Activated gamma-delta T cell treated with anti-CD3 and anti-CD28 coated beads, Interleukin-2, amount 50 U/mL, for 16 hours (primary cell): ENCODE measurements at regions not wholly inside any gene's neighbourhood (a gene's known extent, or its start where the extent isn't known, plus 50 kb on each side); places are given as distances from the start of the nearest gene placed in this dataset.

ENCODE experiments used
- DNase-seq: peaks from one replicate; pipeline ENCODE4 v3.0.0-alpha.2; 2020; ENCODE audit warnings: low read depth

GRCh38 chr20:60244373-60245146 is 286.3 kb downstream of the CDH26 start:
- no peak for DNase-seq

- DNase-seq, result no peak
These were observed 288.5 kb downstream of the CDH26 start for GRCh38 chr20:60246751-60247150.

GRCh38 chr20:60249436-60249835 is 291.2 kb downstream of the CDH26 start:
- DNase-seq, result no peak

GRCh38 chr20:60250251-60250650 is 292.0 kb downstream of the CDH26 start:
- no peak for DNase-seq

GRCh38 chr20:60252866-60253265 is 294.6 kb downstream of the CDH26 start:
- no peak for DNase-seq

- DNase-seq, result no peak
These were observed 295.2 kb downstream of the CDH26 start for GRCh38 chr20:60253471-60253870.

- DNase-seq, result no peak
These were observed 296.7 kb downstream of the CDH26 start for GRCh38 chr20:60254901-60255411.

GRCh38 chr20:60255415-60255814 is 297.2 kb downstream of the CDH26 start:
- no peak for DNase-seq

GRCh38 chr20:60255866-60256265 is 297.6 kb downstream of the CDH26 start:
- no peak for DNase-seq

- no peak for DNase-seq
These were observed 298.6 kb downstream of the CDH26 start for GRCh38 chr20:60256811-60257210.

GRCh38 chr20:60257671-60258070 is 299.4 kb downstream of the CDH26 start:
- no peak for DNase-seq

GRCh38 chr20:60258255-60258863 is 300.1 kb downstream of the CDH26 start:
- DNase-seq, result no peak

GRCh38 chr20:60261333-60261732 is 303.1 kb downstream of the CDH26 start:
- no peak for DNase-seq

- peak; percentile 35 for DNase-seq
These were observed 304.9 kb downstream of the CDH26 start for GRCh38 chr20:60262967-60263603.

- DNase-seq, result no peak
These were observed 305.8 kb downstream of the CDH26 start for GRCh38 chr20:60263725-60264709.

- DNase-seq, result no peak
These were observed 308.1 kb downstream of the CDH26 start for GRCh38 chr20:60266177-60266823.

- DNase-seq, result no peak
These were observed 310.3 kb downstream of the CDH26 start for GRCh38 chr20:60268491-60268890.

- no peak for DNase-seq
These were observed 311.4 kb downstream of the CDH26 start for GRCh38 chr20:60269573-60270162.

- no peak for DNase-seq
These were observed 312.1 kb downstream of the CDH26 start for GRCh38 chr20:60270341-60270740.

- no peak for DNase-seq
These were observed 313.4 kb downstream of the CDH26 start for GRCh38 chr20:60271597-60271996.

GRCh38 chr20:60272790-60273189 is 314.6 kb downstream of the CDH26 start:
- no peak for DNase-seq
